C4-2B (cell line): ENCODE measurements at regions not wholly inside any gene's neighbourhood (a gene's known extent, or its start where the extent isn't known, plus 50 kb on each side); places are given as distances from the start of the nearest gene placed in this dataset.

Source experiments
- ZFX ChIP-seq: fragments of 450-650 bp; IDR thresholded peaks from 2 replicates; pipeline ENCODE4 v1.6.1; 2017
- TF ChIP-seq, protein P1 (sequence below): fragments of 450-650 bp; conservative IDR thresholded peaks from 2 replicates; pipeline ENCODE4 v1.5.1; 2017; ENCODE audit warnings: mild to moderate bottlenecking

DNA sequence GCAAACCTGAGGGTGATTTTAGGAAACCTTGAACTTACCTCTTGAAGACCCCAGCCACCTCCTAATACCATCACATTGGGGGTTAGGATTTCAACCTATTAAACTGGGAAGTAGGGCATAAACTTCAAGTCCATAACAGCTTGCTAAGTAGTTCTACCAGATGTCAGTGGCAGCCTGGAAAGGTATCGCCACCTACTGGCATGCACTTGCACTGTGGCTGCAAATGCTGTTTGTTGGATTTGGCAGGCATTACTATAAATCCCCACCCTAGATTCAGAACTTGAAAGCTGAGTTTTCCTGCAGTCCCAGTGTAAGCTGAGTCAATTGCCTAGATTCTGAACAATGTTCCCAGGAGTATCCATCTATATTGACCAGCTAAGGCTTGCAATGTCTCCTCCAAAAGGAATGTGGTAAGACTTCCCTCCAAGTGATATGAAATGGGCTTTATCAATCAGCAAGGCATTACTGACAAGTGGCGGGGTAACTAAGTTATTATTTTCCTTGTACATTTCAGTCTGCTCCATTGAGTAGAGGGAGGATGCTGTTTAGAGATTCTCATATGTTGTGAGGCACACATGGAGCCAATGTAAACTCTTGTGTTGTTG lies 474.5 kb downstream of the PTPRC start:
- TF ChIP-seq, protein P1, sequence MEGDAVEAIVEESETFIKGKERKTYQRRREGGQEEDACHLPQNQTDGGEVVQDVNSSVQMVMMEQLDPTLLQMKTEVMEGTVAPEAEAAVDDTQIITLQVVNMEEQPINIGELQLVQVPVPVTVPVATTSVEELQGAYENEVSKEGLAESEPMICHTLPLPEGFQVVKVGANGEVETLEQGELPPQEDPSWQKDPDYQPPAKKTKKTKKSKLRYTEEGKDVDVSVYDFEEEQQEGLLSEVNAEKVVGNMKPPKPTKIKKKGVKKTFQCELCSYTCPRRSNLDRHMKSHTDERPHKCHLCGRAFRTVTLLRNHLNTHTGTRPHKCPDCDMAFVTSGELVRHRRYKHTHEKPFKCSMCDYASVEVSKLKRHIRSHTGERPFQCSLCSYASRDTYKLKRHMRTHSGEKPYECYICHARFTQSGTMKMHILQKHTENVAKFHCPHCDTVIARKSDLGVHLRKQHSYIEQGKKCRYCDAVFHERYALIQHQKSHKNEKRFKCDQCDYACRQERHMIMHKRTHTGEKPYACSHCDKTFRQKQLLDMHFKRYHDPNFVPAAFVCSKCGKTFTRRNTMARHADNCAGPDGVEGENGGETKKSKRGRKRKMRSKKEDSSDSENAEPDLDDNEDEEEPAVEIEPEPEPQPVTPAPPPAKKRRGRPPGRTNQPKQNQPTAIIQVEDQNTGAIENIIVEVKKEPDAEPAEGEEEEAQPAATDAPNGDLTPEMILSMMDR, result peak; percentile 90
- no peak for TF ChIP-seq ZFX
